ENCODE measurements at regions not wholly inside any gene's neighbourhood (a gene's known extent, or its start where the extent isn't known, plus 50 kb on each side); places are given as distances from the start of the nearest gene placed in this dataset.

GRCh38 chr4:23959396-23960148 lies 69.7 kb upstream of the PPARGC1A start:
- peaks cover 15% of the 10 kb centered on the region for H3K27me3 Mint-ChIP-seq (ENCODE audit: unreplicated experiment)
- TF ChIP-seq, protein P1, sequence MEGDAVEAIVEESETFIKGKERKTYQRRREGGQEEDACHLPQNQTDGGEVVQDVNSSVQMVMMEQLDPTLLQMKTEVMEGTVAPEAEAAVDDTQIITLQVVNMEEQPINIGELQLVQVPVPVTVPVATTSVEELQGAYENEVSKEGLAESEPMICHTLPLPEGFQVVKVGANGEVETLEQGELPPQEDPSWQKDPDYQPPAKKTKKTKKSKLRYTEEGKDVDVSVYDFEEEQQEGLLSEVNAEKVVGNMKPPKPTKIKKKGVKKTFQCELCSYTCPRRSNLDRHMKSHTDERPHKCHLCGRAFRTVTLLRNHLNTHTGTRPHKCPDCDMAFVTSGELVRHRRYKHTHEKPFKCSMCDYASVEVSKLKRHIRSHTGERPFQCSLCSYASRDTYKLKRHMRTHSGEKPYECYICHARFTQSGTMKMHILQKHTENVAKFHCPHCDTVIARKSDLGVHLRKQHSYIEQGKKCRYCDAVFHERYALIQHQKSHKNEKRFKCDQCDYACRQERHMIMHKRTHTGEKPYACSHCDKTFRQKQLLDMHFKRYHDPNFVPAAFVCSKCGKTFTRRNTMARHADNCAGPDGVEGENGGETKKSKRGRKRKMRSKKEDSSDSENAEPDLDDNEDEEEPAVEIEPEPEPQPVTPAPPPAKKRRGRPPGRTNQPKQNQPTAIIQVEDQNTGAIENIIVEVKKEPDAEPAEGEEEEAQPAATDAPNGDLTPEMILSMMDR (IDR thresholded peaks at IDR 0.05): no peak
- H3K9me3 Mint-ChIP-seq (ENCODE audit: unreplicated experiment): peaks cover 9% of the 10 kb centered on the region
- H3K36me3 Mint-ChIP-seq (ENCODE audit: unreplicated experiment): no peaks in the 10 kb centered on the region
- no peak for DNase-seq (ENCODE audit: extremely low spot score, unreplicated experiment)
- no peak overlapping the region for H3K4me3 Mint-ChIP-seq (ENCODE audit: unreplicated experiment)
- H3K4me1 Mint-ChIP-seq (ENCODE audit: unreplicated experiment): peaks cover 3% of the 10 kb centered on the region
- H3K27ac Mint-ChIP-seq (ENCODE audit: unreplicated experiment): no peak overlapping the region

DNA sequence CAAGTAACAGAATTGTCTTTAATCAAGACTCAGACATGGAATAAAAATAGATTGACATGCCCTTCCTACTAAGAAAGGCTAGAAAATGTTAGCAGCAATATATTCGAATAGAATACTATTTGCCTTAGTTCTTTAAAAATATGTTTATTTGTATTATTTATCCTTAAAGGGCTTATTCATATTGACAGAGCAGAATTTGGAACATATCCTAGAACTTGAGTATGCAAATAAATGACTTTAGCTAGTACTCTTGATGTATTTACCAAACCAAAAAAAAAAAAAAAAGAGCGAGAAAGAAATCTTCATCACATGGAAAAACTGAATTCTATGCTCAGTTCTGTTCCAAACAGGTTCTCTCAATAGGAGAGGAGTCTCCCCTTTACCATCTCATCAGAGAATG lies 68.9 kb upstream of the PPARGC1A start:
- H3K27ac Mint-ChIP-seq (ENCODE audit: unreplicated experiment): no peak overlapping the region
- TF ChIP-seq, protein P1 (IDR thresholded peaks at IDR 0.05): no peak
- no peaks in the 10 kb centered on the region for H3K36me3 Mint-ChIP-seq (ENCODE audit: unreplicated experiment)
- H3K9me3 Mint-ChIP-seq (ENCODE audit: unreplicated experiment): peaks cover 9% of the 10 kb centered on the region
- H3K27me3 Mint-ChIP-seq (ENCODE audit: unreplicated experiment): peaks cover 7% of the 10 kb centered on the region
- no peak for DNase-seq (ENCODE audit: extremely low spot score, unreplicated experiment)
- H3K4me1 Mint-ChIP-seq (ENCODE audit: unreplicated experiment): peaks cover 3% of the 10 kb centered on the region
- no peak overlapping the region for H3K4me3 Mint-ChIP-seq (ENCODE audit: unreplicated experiment)

DNA sequence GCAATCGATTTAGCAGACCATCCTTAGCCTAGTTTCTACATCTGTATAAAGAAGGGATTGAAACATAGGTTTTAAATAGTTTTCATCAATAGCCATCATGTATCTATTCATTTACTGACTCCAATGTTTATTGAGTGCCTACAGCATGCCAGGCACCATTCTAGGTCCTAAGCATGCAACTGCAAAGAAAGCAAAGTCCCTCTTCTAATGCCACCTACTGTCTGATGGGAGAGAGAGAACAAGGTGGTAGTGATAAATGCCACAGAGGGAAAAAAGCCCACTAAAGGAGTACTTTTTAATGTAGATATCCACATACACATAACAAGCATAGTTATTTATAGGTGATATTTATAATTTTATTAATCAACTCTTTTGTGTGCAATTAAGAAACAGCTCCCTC lies 67.6 kb upstream of the PPARGC1A start:
- peaks cover 9% of the 10 kb centered on the region for H3K9me3 Mint-ChIP-seq (ENCODE audit: unreplicated experiment)
- H3K27ac Mint-ChIP-seq (ENCODE audit: unreplicated experiment): no peak overlapping the region
- TF ChIP-seq, protein P1 (IDR thresholded peaks at IDR 0.05): no peak
- no peak overlapping the region for H3K4me3 Mint-ChIP-seq (ENCODE audit: unreplicated experiment)
- DNase-seq (ENCODE audit: extremely low spot score, unreplicated experiment): no peak
- no peaks in the 10 kb centered on the region for H3K36me3 Mint-ChIP-seq (ENCODE audit: unreplicated experiment)
- peaks cover 3% of the 10 kb centered on the region for H3K4me1 Mint-ChIP-seq (ENCODE audit: unreplicated experiment)
- no peaks in the 10 kb centered on the region for H3K27me3 Mint-ChIP-seq (ENCODE audit: unreplicated experiment)

GRCh38 chr4:23956601-23957364 lies 66.9 kb upstream of the PPARGC1A start:
- Mint-ChIP-seq H3K4me1 (ENCODE audit: unreplicated experiment) (peaks cover 3% of the 10 kb centered on the region), H3K27ac (ENCODE audit: unreplicated experiment) (no peak overlapping the region), H3K27me3 (ENCODE audit: unreplicated experiment) (no peaks in the 10 kb centered on the region), H3K36me3 (ENCODE audit: unreplicated experiment) (no peaks in the 10 kb centered on the region), H3K4me3 (ENCODE audit: unreplicated experiment) (no peak overlapping the region), H3K9me3 (ENCODE audit: unreplicated experiment) (peaks cover 9% of the 10 kb centered on the region)
- TF ChIP-seq, protein P1 (IDR thresholded peaks at IDR 0.05): no peak
- no peak for DNase-seq (ENCODE audit: extremely low spot score, unreplicated experiment)

DNA sequence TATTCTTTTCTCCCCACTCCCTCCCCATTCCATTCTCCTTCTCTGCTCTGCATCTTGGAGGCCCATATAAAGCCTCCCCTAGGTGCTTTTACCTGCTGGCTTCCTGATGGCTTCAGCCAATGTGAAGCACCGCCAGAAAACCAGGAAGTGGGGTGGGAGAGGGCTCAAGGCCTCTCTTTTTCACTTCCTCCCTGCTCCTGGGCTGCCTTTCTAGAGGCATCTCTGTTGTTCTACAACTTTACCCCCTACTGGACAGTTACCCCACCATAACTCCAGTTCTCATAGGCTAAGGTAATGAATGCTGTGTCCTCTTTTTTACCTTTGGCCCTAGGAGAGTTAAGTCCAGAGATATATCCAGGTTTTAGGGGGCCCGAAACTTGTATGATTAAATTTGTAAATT lies 62.4 kb upstream of the PPARGC1A start:
- TF ChIP-seq, protein P1 (IDR thresholded peaks at IDR 0.05): no peak
- Mint-ChIP-seq H3K27ac (ENCODE audit: unreplicated experiment) (no peak overlapping the region), H3K4me1 (ENCODE audit: unreplicated experiment) (peaks cover 3% of the 10 kb centered on the region), H3K4me3 (ENCODE audit: unreplicated experiment) (no peak overlapping the region), H3K36me3 (ENCODE audit: unreplicated experiment) (no peaks in the 10 kb centered on the region), H3K27me3 (ENCODE audit: unreplicated experiment) (no peaks in the 10 kb centered on the region), H3K9me3 (ENCODE audit: unreplicated experiment) (peaks cover 8% of the 10 kb centered on the region)
- no peak for DNase-seq (ENCODE audit: extremely low spot score, unreplicated experiment)

Measured in osteocyte (in vitro differentiated cells).